ENCODE measurements at regions not wholly inside any gene's neighbourhood (a gene's known extent, or its start where the extent isn't known, plus 50 kb on each side); places are given as distances from the start of the nearest gene placed in this dataset.

- no peak for TF ChIP-seq ZNF462 (CRISPR knock-in tag; IDR thresholded peaks at IDR 0.05)
- TF ChIP-seq CTCF (conservative IDR thresholded peaks at IDR 0.05; ENCODE audit: low read depth in 2 of 2) = no peak
- no peak for TF ChIP-seq EZH2 (IDR thresholded peaks at IDR 0.05; ENCODE audit: low read depth, unreplicated experiment)
- no peak for TF ChIP-seq STAT1 (IDR thresholded peaks at IDR 0.05; ENCODE audit: unreplicated experiment)
- no peak for TF ChIP-seq EZH2phosphoT487 (IDR thresholded peaks at IDR 0.05; ENCODE audit: unreplicated experiment)
Observed at GRCh38 chr21:16285605-16286126, 555.9 kb downstream of the USP25 start (continued).

- no peak for ATAC-seq
- no peaks in the 10 kb centered on the region for H3K9me3 Mint-ChIP-seq
- H3F3A ChIP-seq (replicated peaks; ENCODE audit: low read depth) = no peaks in the 10 kb centered on the region
- H4K20me1 ChIP-seq (replicated peaks; ENCODE audit: insufficient read depth) = no peaks in the 10 kb centered on the region
- H3K4me2 ChIP-seq = no peak overlapping the region
- H3K27ac Mint-ChIP-seq = no peak overlapping the region
- H3K27me3 ChIP-seq (ENCODE audit: insufficient read depth) = no peaks in the 10 kb centered on the region
- H3K36me3 ChIP-seq (ENCODE audit: insufficient read depth) = no peaks in the 10 kb centered on the region
- H3K27me3 Mint-ChIP-seq (ENCODE audit: insufficient read depth, low read depth, poor library complexity) = no peaks in the 10 kb centered on the region
- no peak for DNase-seq (ENCODE audit: low spot score)
- H3K4me3 ChIP-seq = no peak overlapping the region
- no peak overlapping the region for H3K4me3 Mint-ChIP-seq
- peaks cover 10% of the 10 kb centered on the region for H3K4me1 ChIP-seq (ENCODE audit: insufficient read depth)
- no peaks in the 10 kb centered on the region for H3K79me2 ChIP-seq (replicated peaks; ENCODE audit: insufficient read depth)
- H3K36me3 Mint-ChIP-seq (ENCODE audit: low read depth) = no peaks in the 10 kb centered on the region
- no peak overlapping the region for H3K27ac ChIP-seq (ENCODE audit: low read depth)
- no peak overlapping the region for H2AFZ ChIP-seq
- H3K4me1 Mint-ChIP-seq = peaks cover 17% of the 10 kb centered on the region; the same call in 2 of the 3 replicates
- no peaks in the 10 kb centered on the region for H3K9me2 ChIP-seq (ENCODE audit: insufficient read depth)
- TF ChIP-seq NANOG (IDR thresholded peaks at IDR 0.05; ENCODE audit: borderline replicate concordance) (no peak), CREB1 (CRISPR knock-in tag; IDR thresholded peaks at IDR 0.05; ENCODE audit: low read depth) (no peak), REST (IDR thresholded peaks at IDR 0.05; ENCODE audit: unreplicated experiment) (no peak), ZNF114 (CRISPR knock-in tag; IDR thresholded peaks at IDR 0.05) (no peak), ETS1 (IDR thresholded peaks at IDR 0.05) (no peak), CTCF (conservative IDR thresholded peaks at IDR 0.05; ENCODE audit: low read depth in 2 of 2) (no peak), EZH2 (IDR thresholded peaks at IDR 0.05; ENCODE audit: low read depth, unreplicated experiment) (no peak)
Observed at GRCh38 chr21:16287046-16287445, 557.3 kb downstream of the USP25 start.

Data from GM23338 (cell line).